ENCODE measurements at regions not wholly inside any gene's neighbourhood (a gene's known extent, or its start where the extent isn't known, plus 50 kb on each side); places are given as distances from the start of the nearest gene placed in this dataset.
"Not testable (repeated sequence)": the region's sequence is repeated elsewhere in the genome, so short reads cannot be mapped to it uniquely, and the experiment has no call there.

GRCh38 chr4:163693776-163694175, 199.3 kb downstream of the TMA16 start:
- no peak for DNase-seq (ENCODE audit: low spot score)

- DNase-seq (ENCODE audit: low spot score) = no peak
These were observed 199.9 kb downstream of the TMA16 start for GRCh38 chr4:163694385-163694784.

DNA sequence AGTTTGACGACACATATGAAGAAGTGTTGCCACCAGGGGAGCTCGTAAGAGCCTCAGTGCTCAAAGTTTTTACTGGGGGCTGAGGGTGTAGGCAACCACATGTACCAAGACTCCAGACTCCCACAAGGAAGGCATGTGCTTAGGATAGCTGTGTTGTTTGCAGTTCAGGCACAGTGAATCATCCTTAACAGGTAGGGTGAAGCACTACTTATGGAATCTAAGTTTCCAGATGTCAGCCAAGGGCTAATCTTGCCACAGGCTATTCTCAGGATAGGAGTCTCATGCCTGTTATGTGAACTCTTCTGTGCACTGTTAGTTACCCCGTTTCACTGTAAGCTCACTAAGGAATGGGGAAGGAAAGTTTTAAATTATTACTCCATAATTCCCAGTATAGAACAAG, 202.6 kb downstream of the TMA16 start:
- DNase-seq (ENCODE audit: low spot score) = no peak

- DNase-seq (ENCODE audit: low spot score) = not testable (repeated sequence)
These were observed 205.9 kb downstream of the TMA16 start for GRCh38 chr4:163700383-163700782.

DNA sequence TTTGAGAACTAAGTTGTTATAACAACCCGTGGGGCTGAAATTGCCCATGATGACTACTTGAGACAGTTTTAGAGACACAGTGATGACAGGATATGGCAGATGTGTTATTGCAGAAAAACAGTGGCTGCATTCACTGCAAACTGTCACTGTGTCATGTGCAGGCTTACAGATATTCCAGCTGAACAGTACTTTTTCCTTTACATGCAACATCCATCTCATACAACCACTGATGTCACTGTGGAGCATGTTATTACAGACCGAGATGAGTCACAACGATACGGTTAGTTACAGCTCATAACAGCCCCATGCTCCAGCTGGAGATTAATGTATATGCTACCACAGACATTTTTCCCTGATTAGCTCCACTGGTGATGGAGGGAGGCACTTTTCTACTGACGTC, 207.4 kb downstream of the TMA16 start:
- DNase-seq (ENCODE audit: low spot score) = no peak

GRCh38 chr4:163702736-163703135, 208.2 kb downstream of the TMA16 start:
- no peak for DNase-seq (ENCODE audit: low spot score)

- DNase-seq (ENCODE audit: low spot score) = no peak
These were observed 208.8 kb downstream of the TMA16 start for GRCh38 chr4:163703251-163703650.

- DNase-seq (ENCODE audit: low spot score) = no peak
These were observed 213.4 kb downstream of the TMA16 start for GRCh38 chr4:163707873-163708272.

DNA sequence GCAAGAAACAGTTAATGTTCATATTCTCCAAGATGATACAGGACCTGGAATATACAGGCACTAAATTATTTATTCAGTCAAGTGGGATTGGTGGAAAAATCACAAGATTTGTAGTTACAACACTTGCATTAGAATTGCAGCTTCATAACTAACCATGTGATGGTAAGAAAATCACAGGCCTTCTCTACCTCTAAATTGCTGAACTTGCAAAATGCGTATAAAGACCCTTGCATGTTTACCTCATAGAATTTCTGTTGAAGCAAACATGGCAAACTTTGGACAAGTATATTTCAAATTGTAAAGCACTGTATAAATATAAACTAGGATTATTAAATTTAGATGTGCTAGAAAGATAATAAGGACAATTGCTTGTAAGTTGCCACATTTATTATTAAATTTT, 215.1 kb downstream of the TMA16 start:
- DNase-seq (ENCODE audit: low spot score) = no peak

- no peak for DNase-seq (ENCODE audit: low spot score)
These were observed 215.7 kb downstream of the TMA16 start for GRCh38 chr4:163710158-163710557.

GRCh38 chr4:163724495-163724894, 230.0 kb downstream of the TMA16 start:
- DNase-seq (ENCODE audit: low spot score) = not testable (repeated sequence)

DNA sequence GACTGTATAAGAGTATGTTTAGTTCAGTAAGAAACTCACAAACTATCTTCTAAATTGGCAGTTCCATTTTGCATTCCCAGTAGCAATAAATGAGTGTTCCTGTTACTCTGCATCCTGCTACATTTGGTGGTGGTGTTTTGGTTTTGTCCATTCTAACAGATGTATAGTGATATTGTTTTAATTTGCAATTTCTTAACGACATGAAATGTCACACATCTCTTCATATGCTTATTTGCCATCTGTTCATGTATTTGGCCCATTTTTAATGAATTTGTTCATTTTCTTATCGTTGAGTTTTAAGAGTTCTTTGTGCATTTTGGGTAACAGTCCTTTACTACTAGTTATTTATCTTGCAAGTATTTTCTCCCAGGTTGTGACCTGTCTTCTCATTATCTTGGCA, 232.2 kb downstream of the TMA16 start:
- DNase-seq (ENCODE audit: low spot score) = no peak

DNA sequence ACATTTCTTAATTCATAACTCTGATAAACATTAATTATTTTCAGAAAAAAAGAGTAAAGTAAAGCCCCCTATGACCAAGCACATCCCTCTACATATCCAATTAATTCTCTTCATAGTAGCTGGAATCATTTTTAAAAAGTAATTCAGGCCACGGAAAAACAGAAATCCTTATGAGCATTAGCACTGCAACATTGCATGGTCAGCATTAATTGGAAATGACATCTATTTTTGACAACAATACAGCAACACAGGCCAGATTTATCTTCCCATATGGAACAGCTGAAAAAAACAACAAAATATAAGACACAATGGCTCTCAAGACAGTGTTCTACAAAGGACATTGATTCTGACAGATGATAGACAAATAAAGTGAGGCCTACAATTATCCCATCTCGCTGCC, 236.6 kb downstream of the TMA16 start:
- DNase-seq (ENCODE audit: low spot score) = no peak

- DNase-seq (ENCODE audit: low spot score) = no peak
These were observed 238.0 kb downstream of the TMA16 start for GRCh38 chr4:163732473-163732872.

GRCh38 chr4:163736876-163737275, 242.4 kb downstream of the TMA16 start:
- no peak for DNase-seq (ENCODE audit: low spot score)

- DNase-seq (ENCODE audit: low spot score) = not testable (repeated sequence)
These were observed 243.4 kb downstream of the TMA16 start for GRCh38 chr4:163737846-163738245.

- DNase-seq (ENCODE audit: low spot score) = no peak
These were observed 244.0 kb downstream of the TMA16 start for GRCh38 chr4:163738521-163738920.

DNA sequence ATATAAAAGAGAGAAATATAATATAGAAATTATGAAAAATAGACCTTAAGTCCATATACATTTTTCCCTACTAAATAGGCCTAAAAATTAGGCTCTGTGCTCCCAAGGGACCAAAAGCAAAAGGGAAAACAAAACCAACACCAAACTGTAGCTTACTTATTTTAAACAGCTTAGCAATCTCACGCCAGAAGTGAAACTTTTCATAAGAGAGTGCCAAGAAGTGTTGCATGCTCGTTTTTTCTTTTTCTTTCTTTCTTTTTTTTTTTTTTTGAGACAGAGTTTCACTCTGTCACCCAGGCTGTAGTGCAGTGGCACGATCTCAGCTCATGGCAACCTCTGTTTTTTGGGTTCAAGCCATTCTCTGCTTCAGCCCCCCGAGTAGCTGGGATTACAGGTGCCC, 250.4 kb downstream of the TMA16 start:
- no peak for DNase-seq (ENCODE audit: low spot score)

- DNase-seq (ENCODE audit: low spot score) = no peak
These were observed 252.8 kb downstream of the TMA16 start for GRCh38 chr4:163747293-163747692.

DNA sequence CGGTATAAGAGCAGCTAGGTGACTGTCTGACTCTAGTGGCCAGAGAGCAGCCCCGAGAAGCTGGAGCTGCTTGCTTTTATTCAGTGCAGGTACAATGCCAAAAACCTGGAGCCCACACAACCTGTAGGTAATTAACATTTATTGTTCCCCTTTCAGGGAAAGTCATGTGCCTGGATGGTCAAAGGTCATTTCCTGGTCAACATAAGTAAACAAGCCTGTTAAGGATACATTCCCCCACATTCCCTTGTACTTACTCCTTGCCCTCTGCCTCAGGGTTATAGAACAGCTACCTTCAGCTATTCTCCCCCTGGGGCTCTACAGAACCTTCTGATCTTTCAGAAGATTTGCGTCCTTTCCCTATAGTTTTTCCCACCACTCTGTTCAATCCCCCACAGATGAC, 253.4 kb downstream of the TMA16 start:
- no peak for DNase-seq (ENCODE audit: low spot score)

- DNase-seq (ENCODE audit: low spot score) = no peak
These were observed 254.0 kb downstream of the TMA16 start for GRCh38 chr4:163748449-163748848.

- DNase-seq (ENCODE audit: low spot score) = no peak
These were observed 260.5 kb downstream of the TMA16 start for GRCh38 chr4:163755013-163755412.

- no peak for DNase-seq (ENCODE audit: low spot score)
These were observed 262.7 kb downstream of the TMA16 start for GRCh38 chr4:163757219-163757618.

DNA sequence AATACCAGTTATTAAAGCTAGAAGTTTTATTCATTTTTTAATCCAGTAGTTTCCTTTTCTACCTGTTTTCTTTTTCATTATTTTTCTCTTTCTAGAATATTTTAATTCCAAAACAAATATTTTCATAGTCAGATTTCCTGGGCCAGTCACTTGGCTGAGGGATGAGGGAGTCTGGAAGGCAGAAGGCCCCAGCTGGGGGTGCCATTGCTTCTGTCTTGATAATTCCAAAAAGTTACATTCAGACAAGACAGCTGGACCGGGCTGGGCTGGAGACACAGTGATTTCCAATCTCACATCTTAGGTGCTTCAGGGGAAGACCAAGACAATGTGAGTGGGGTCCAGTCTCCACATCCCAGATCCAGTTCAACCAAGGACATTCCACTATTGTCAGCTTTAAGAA, 263.5 kb downstream of the TMA16 start:
- no peak for DNase-seq (ENCODE audit: low spot score)

DNA sequence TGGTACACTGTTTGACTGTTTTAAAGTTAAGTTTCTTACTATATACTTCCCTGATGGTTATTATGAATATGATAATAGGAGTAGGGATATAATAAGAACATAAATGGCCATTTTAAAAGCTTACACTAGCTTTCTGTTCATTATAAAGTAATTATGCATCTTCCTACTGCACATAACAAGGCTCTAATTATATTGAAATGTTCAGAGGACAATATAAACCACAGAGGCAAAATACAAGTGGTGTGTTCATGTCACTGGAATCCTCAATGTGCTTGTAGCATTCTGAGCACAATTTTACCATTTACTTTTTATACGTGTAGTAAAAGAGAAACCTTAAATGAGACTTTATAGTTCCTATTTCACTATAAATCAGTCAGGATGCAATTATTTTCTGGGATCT, 268.3 kb downstream of the TMA16 start:
- no peak for DNase-seq (ENCODE audit: low spot score)

All from AG08395 (cell line).